Neuronal stem cell (in vitro differentiated cells): ENCODE measurements at regions not wholly inside any gene's neighbourhood (a gene's known extent, or its start where the extent isn't known, plus 50 kb on each side); places are given as distances from the start of the nearest gene placed in this dataset.

Experiments used
- DNase-seq: peaks from one replicate; pipeline ENCODE4 v3.0.0-alpha.2; 2013; ENCODE audit warnings: low spot score
- H2AFZ ChIP-seq: one replicate; pipeline ENCODE4 v1.6.1; 2013; ENCODE audit warnings: mild to moderate bottlenecking, low read length, inconsistent platforms
- H2AK5ac ChIP-seq: 2 replicates; pipeline ENCODE4 v1.6.1; 2013; ENCODE audit warnings: low read depth, mild to moderate bottlenecking, inconsistent platforms, low read length, moderate library complexity, mixed read lengths
- H2BK120ac ChIP-seq: 2 replicates; pipeline ENCODE4 v1.6.1; 2013; ENCODE audit warnings: low read depth, mild to moderate bottlenecking, inconsistent platforms, low read length, moderate library complexity, mixed read lengths
- H2BK12ac ChIP-seq: one replicate; pipeline ENCODE4 v1.6.1; 2013; ENCODE audit warnings: low read length, inconsistent platforms
- H2BK15ac ChIP-seq: 2 replicates; pipeline ENCODE4 v1.6.1; 2013; ENCODE audit warnings: mild to moderate bottlenecking, low read length, inconsistent platforms, mixed read lengths
- H2BK5ac ChIP-seq: one replicate; pipeline ENCODE4 v1.6.1; 2013; ENCODE audit warnings: inconsistent platforms, mild to moderate bottlenecking, low read length, moderate library complexity
- H3K14ac ChIP-seq: one replicate; pipeline ENCODE4 v1.6.1; 2013; ENCODE audit warnings: low read length, inconsistent platforms
- H3K18ac ChIP-seq: 2 replicates; pipeline ENCODE4 v1.6.1; 2013; ENCODE audit warnings: low read length, inconsistent platforms
- H3K23ac ChIP-seq: 2 replicates; pipeline ENCODE4 v1.6.1; 2013; ENCODE audit warnings: low read depth, mild to moderate bottlenecking, mixed read lengths, low read length, inconsistent platforms; ENCODE audit not compliant: poor library complexity
- H3K27ac ChIP-seq: replicated peaks from 3 replicates; pipeline ENCODE4 v1.5.1; 2013; ENCODE audit warnings: low read length, inconsistent platforms
- H3K27me3 ChIP-seq, 3 experiments: 2 replicates each; pipeline ENCODE4 v1.6.1; 2013; ENCODE audit warnings: low read length in 3 of 3, mild to moderate bottlenecking in 2 of 3, inconsistent platforms in 1 of 3, low read depth in 1 of 3, mixed read lengths in 1 of 3, moderate library complexity in 1 of 3; ENCODE audit not compliant: control insufficient read depth in 3 of 3, insufficient read depth in 3 of 3
- H3K36me3 ChIP-seq, 2 donors: replicated peaks in 1 of 2; 2 replicates each; pipeline ENCODE4 v1.6.1; 2013; ENCODE audit warnings: low read length in 2 of 2; ENCODE audit not compliant: control insufficient read depth in 2 of 2, insufficient read depth in 2 of 2
- H3K4ac ChIP-seq: 2 replicates; pipeline ENCODE4 v1.6.1; 2013; ENCODE audit warnings: inconsistent platforms, mild to moderate bottlenecking, low read length, moderate library complexity
- H3K4me1 ChIP-seq, 2 donors: 1 replicate in 1 of 2; 2 replicates in 1 of 2; pipeline ENCODE4 v1.6.1; 2013; ENCODE audit warnings: low read length in 2 of 2, low read depth in 1 of 2; ENCODE audit not compliant: control insufficient read depth in 2 of 2, insufficient read depth in 1 of 2
- H3K4me2 ChIP-seq: one replicate; pipeline ENCODE4 v1.6.1; 2013; ENCODE audit warnings: mild to moderate bottlenecking, low read length, inconsistent platforms; ENCODE audit not compliant: insufficient read depth, poor library complexity, severe bottlenecking
- H3K4me3 ChIP-seq, 2 donors: 2 replicates each; pipeline ENCODE4 v1.5.1; 2013; ENCODE audit warnings: low read length in 2 of 2, mild to moderate bottlenecking in 2 of 2, inconsistent platforms in 1 of 2, moderate library complexity in 1 of 2
- H3K79me1 ChIP-seq: one replicate; pipeline ENCODE4 v1.6.1; 2013; ENCODE audit warnings: low read depth, mild to moderate bottlenecking, inconsistent platforms, low read length, moderate library complexity
- H3K9ac ChIP-seq: one replicate; pipeline ENCODE4 v1.6.1; 2013; ENCODE audit warnings: mild to moderate bottlenecking, low read depth, low read length, inconsistent platforms; ENCODE audit not compliant: poor library complexity
- H3K9me3 ChIP-seq, 2 donors: replicated peaks in 1 of 2; 2 replicates each; pipeline versions ENCODE3 to v1.6.1; 2013; ENCODE audit warnings: low read length in 2 of 2, mild to moderate bottlenecking in 2 of 2, inconsistent platforms in 1 of 2, low read depth in 1 of 2, mixed read lengths in 1 of 2, moderate library complexity in 1 of 2; ENCODE audit not compliant: control insufficient read depth in 2 of 2, insufficient read depth in 1 of 2
- H4K8ac ChIP-seq: one replicate; pipeline ENCODE4 v1.6.1; 2013; ENCODE audit warnings: low read depth, mild to moderate bottlenecking, inconsistent platforms, low read length, moderate library complexity
- H4K91ac ChIP-seq: one replicate; pipeline ENCODE4 v1.6.1; 2013; ENCODE audit warnings: low read length, low read depth, mild to moderate bottlenecking, inconsistent platforms; ENCODE audit not compliant: poor library complexity
- WGBS, 2 donors: extraction: QIAGEN DNeasy Blood & Tissue Kit; methylation state at CpG; one replicate each; pipeline ENCODE4 v1.1.7; 2013; ENCODE audit warnings: missing lambda C conversion rate in 2 of 2, mixed read lengths in 1 of 2; ENCODE audit not compliant: insufficient read length in 2 of 2, insufficient replicate concordance in 1 of 2; ENCODE audit errors: extremely low coverage in 2 of 2; 5-methylcytosine and 5-hydroxymethylcytosine counted together

GRCh38 chr6:74578339-74578738, 627.5 kb downstream of the COL12A1 start:
- Histone ChIP-seq H3K4me2 (no peak overlapping the region), H3K9ac (no peak overlapping the region), H3K9me3 (no peaks in the 10 kb centered on the region), H2BK5ac (no peak overlapping the region), H2BK12ac (no peak overlapping the region), H4K91ac (no peak overlapping the region), H2AFZ (no peak overlapping the region), H2BK15ac (no peak overlapping the region), H3K4me1 (no peaks in the 10 kb centered on the region), H4K8ac (no peak overlapping the region), H3K4ac (no peak overlapping the region), H3K36me3 (no peaks in the 10 kb centered on the region), H3K27me3 (no peaks in the 10 kb centered on the region), H3K18ac (no peak overlapping the region), H3K27ac (no peak overlapping the region), H3K79me1 (no peaks in the 10 kb centered on the region), H3K23ac (no peak overlapping the region), H3K14ac (no peak overlapping the region), H2BK120ac (no peak overlapping the region), H3K4me3 (no peak overlapping the region), H2AK5ac (no peak overlapping the region)
- no peak for DNase-seq

DNA sequence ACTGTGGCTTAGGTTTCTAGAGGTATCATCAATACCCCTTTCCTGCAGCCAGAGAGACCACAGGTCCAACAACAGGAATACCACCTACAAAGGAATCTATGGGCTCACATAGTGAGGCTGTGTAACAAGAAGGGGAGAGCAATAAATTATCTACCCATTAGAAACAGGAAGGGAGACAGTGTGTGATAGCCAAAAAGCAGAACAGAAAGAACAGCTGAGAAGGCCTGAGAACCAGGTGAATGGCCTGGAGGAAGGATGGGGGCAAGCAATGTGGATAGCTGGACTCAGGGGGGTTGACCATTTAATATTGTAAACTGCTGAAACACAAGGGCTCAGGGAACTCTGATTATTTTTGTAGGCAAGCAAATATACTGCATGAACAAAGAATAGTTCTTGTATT, 628.2 kb downstream of the COL12A1 start:
- Histone ChIP-seq H2AFZ (no peak overlapping the region), H3K4me1 (no peaks in the 10 kb centered on the region), H3K4me2 (no peak overlapping the region), H3K27ac (no peak overlapping the region), H3K4ac (no peak overlapping the region), H3K14ac (no peak overlapping the region), H4K8ac (no peak overlapping the region), H2BK15ac (no peak overlapping the region), H3K9ac (no peak overlapping the region), H3K79me1 (no peaks in the 10 kb centered on the region), H2BK12ac (no peak overlapping the region), H3K9me3 (no peaks in the 10 kb centered on the region), H2BK5ac (no peak overlapping the region), H4K91ac (no peak overlapping the region), H3K27me3 (no peaks in the 10 kb centered on the region), H3K18ac (no peak overlapping the region), H3K36me3 (no peaks in the 10 kb centered on the region), H2BK120ac (no peak overlapping the region), H2AK5ac (no peak overlapping the region), H3K23ac (no peak overlapping the region), H3K4me3 (no peak overlapping the region)
- no peak for DNase-seq

DNA sequence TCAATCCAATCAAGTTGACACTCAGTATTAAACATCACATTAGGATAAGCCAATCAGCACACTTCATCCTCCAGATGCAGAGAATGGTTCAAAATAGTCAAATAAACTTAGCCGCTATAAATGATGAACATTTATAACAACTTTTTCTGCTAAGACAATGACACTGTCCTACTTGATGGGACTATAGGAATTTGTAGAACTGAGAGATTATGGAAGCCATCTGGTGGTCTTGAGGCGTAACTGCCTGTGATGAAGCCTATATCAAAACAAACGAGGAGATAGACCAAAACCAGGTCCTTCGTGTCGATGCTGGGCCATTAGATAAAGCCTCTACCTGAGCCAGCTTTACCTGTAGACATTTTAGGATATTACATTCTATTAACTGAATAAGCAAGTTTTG, 631.1 kb downstream of the COL12A1 start:
- no CpG with 5 or more reads among the region's 5 CpGs for WGBS, 2 donors
- Histone ChIP-seq H3K79me1 (no peaks in the 10 kb centered on the region), H2BK12ac (no peak overlapping the region), H4K8ac (no peak overlapping the region), H2BK5ac (no peak overlapping the region), H3K14ac (no peak overlapping the region), H3K18ac (no peak overlapping the region), H3K27ac (no peak overlapping the region), H2BK120ac (no peak overlapping the region), H3K4me1 (no peaks in the 10 kb centered on the region), H3K23ac (no peak overlapping the region), H3K9ac (no peak overlapping the region), H2AFZ (no peak overlapping the region), H3K4me2 (no peak overlapping the region), H3K9me3 (no peaks in the 10 kb centered on the region), H2BK15ac (no peak overlapping the region), H3K27me3 (no peaks in the 10 kb centered on the region), H3K36me3 (no peaks in the 10 kb centered on the region), H2AK5ac (no peak overlapping the region), H4K91ac (no peak overlapping the region), H3K4ac (no peak overlapping the region), H3K4me3 (no peak overlapping the region)
- no peak for DNase-seq

- no peak overlapping the region for H2BK12ac ChIP-seq
- H4K91ac ChIP-seq, result no peak overlapping the region
- no peaks in the 10 kb centered on the region for H3K36me3 ChIP-seq
- H3K14ac ChIP-seq, result no peak overlapping the region
- H3K27ac ChIP-seq, result no peak overlapping the region
- no peak overlapping the region for H3K9ac ChIP-seq
- no peaks in the 10 kb centered on the region for H3K27me3 ChIP-seq
- H3K23ac ChIP-seq, result no peak overlapping the region
- no peak overlapping the region for H3K4me2 ChIP-seq
- H3K4me1 ChIP-seq, result no peaks in the 10 kb centered on the region
- H2BK15ac ChIP-seq, result no peak overlapping the region
- no peak overlapping the region for H2AFZ ChIP-seq
- H3K4me3 ChIP-seq, result no peak overlapping the region
- no peak overlapping the region for H4K8ac ChIP-seq
- no peaks in the 10 kb centered on the region for H3K79me1 ChIP-seq
- H2BK5ac ChIP-seq, result no peak overlapping the region
- H3K9me3 ChIP-seq, result no peaks in the 10 kb centered on the region
- no peak for DNase-seq
- no peak overlapping the region for H2AK5ac ChIP-seq
- no CpG with 5 or more reads among the region's 6 CpGs for WGBS, 2 donors
- no peak overlapping the region for H3K4ac ChIP-seq
- H2BK120ac ChIP-seq, result no peak overlapping the region
- H3K18ac ChIP-seq, result no peak overlapping the region
Measured at GRCh38 chr6:74573613-74574012, 632.2 kb downstream of the COL12A1 start.
